Heart left ventricle (tissue), 16 donors: ENCODE measurements at regions not wholly inside any gene's neighbourhood (a gene's known extent, or its start where the extent isn't known, plus 50 kb on each side); places are given as distances from the start of the nearest gene placed in this dataset.

Experiments
- ATAC-seq, 4 donors: fragments of 200-7000 bp; cut with Tn5 transposase; one replicate each; pipeline ENCODE4 v1.9.1; 2020 to 2022; ENCODE audit warnings: moderate library complexity in 4 of 4, mild to moderate bottlenecking in 3 of 4, moderate number of reproducible peaks in 1 of 4
- DNase-seq, 5 donors: peaks; one replicate each; pipeline ENCODE4 v3.0.0-alpha.2; 2020
- H3K27ac ChIP-seq, 12 donors: fragments of 200-600 bp; sonication (generic) in 4 of 12; one replicate each; pipeline versions ENCODE4 v1.5.0 to v1.8.0; 2016 to 2022; ENCODE audit warnings: mild to moderate bottlenecking in 2 of 12
- H3K27me3 ChIP-seq, 9 donors: fragments of 200-600 bp; sonication (generic) in 2 of 9; one replicate each; pipeline versions ENCODE4 v1.5.1 to v1.8.0; 2016 to 2022; ENCODE audit warnings: mild to moderate bottlenecking in 3 of 9
- H3K36me3 ChIP-seq, 9 donors: fragments of 200-600 bp; sonication (generic) in 2 of 9; one replicate each; pipeline versions ENCODE4 v1.5.0 to v1.8.0; 2018 to 2022; ENCODE audit warnings: mild to moderate bottlenecking in 2 of 9
- H3K4me1 ChIP-seq, 12 donors: fragments of 200-600 bp; sonication (generic) in 4 of 12; one replicate each; pipeline versions ENCODE4 v1.5.0 to v1.8.0; 2016 to 2022; ENCODE audit warnings: mild to moderate bottlenecking in 3 of 12
- H3K4me3 ChIP-seq, 12 donors: fragments of 200-600 bp; sonication (generic) in 4 of 12; one replicate each; pipeline versions ENCODE4 v1.5.0 to v1.8.0; 2017 to 2022; ENCODE audit warnings: mild to moderate bottlenecking in 9 of 12, moderate library complexity in 4 of 12
- H3K9me3 ChIP-seq, 12 donors: fragments of 200-600 bp; sonication (generic) in 4 of 12; one replicate each; pipeline versions ENCODE4 v1.5.0 to v1.8.0; 2016 to 2022; ENCODE audit warnings: mild to moderate bottlenecking in 1 of 12
- POLR2A ChIP-seq, 2 donors: fragments of 450-650 bp; IDR thresholded peaks; one replicate each; pipeline ENCODE4 v1.6.1; 2017; ENCODE audit warnings: antibody characterized with exemption in 2 of 2, mild to moderate bottlenecking in 2 of 2, moderate library complexity in 2 of 2
- WGBS, 4 donors: extraction: QIAGEN DNeasy Blood & Tissue Kit in 2 of 4; methylation state at CpG; one replicate each; pipeline versions ENCODE4 v1.1.5 to v1.1.7; 2013 to 2018; 5-methylcytosine and 5-hydroxymethylcytosine counted together
- intact Hi-C, 10 donors: fragments of 100-400 bp; cut with DNase I; formaldehyde crosslinking; loops; one replicate each; pipeline versions ENCODE4 v1.11.1 to v1.14.2; 2022
- TF ChIP-seq, protein P1 (sequence below), 12 donors: fragments of 200-600 bp; sonication (generic) in 4 of 12; IDR thresholded peaks; one replicate each; pipeline versions ENCODE4 v1.5.0 to v1.8.0; 2018 to 2022; ENCODE audit warnings: antibody characterized with exemption in 12 of 12, mild to moderate bottlenecking in 5 of 12
- donor health status: ischemic (EF 13 %, LVEDD 7.1; RV severe dilation, severe dysfunction).
- donor health status: healthy with polysubstance abuse.
- donor health status: DM: no; HTN: yes; CAD: no.
- donor health status: DM: no; HTN: no; CAD: no.
- donor health status: ischemic (EF 25% LVEDD 6.9; RV normal size, moderate dysfunction).
- donor health status: ischemic (EF 25% LVEDD 5.7; RV mildly dilated, moderate dysfunction).
- donor health status: healthy.
- donor health status: DM: yes; HTN: yes; CAD: no.
- donor health status: ischemic (EF 35%, LVEDD 5.7; RV mildly dilated, moderate dysfunction).
- donor health status: nonischemic (EF 11% LVEDD 7.7; RV severe dilation, severe dysfunction).
- donor health status: DM: yes; HTN: yes; CAD: no.
- donor health status: PGD.
- donor health status: ischemic (EF 29% LVEDD 5.4; RV normal size, mild dysfunction).
- donor health status: nonischemic (EF 23%, LVEDD 6.1; RV moderate dilation, normal function).

DNA sequence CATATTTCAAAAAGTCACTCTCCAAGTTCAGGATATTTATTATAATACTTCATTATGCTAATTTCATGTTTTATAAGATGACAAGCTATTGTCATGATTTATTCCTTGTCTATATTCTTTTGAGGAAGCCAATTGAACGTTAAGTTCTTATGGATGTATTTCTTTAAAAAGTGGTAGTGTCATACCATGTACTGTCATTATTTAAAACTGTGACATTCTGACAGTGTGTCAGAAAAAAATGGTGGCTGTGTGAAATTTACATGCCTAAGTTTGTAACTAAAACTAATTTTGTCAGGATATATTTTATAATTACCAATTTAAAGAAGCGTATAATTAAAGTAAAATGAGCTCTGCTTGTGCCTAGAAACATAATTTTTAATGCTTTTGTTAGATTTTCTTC is 158.9 kb upstream of the HDAC9 start:
- ATAC-seq (no peak), DNase-seq (no peak)
- Histone ChIP-seq H3K9me3 (peaks cover 0 to 15% (median 7%) of the 10 kb centered on the region in 12 donors), H3K36me3 (no peaks in the 10 kb centered on the region), H3K4me3 (no peak overlapping the region), H3K27ac (peak overlapping the region in 1 of 12 donors; percentile 59), H3K4me1 (peaks cover 0 to 30% (median under 1%) of the 10 kb centered on the region in 12 donors), H3K27me3 (no peaks in the 10 kb centered on the region)
- TF ChIP-seq, protein P1, sequence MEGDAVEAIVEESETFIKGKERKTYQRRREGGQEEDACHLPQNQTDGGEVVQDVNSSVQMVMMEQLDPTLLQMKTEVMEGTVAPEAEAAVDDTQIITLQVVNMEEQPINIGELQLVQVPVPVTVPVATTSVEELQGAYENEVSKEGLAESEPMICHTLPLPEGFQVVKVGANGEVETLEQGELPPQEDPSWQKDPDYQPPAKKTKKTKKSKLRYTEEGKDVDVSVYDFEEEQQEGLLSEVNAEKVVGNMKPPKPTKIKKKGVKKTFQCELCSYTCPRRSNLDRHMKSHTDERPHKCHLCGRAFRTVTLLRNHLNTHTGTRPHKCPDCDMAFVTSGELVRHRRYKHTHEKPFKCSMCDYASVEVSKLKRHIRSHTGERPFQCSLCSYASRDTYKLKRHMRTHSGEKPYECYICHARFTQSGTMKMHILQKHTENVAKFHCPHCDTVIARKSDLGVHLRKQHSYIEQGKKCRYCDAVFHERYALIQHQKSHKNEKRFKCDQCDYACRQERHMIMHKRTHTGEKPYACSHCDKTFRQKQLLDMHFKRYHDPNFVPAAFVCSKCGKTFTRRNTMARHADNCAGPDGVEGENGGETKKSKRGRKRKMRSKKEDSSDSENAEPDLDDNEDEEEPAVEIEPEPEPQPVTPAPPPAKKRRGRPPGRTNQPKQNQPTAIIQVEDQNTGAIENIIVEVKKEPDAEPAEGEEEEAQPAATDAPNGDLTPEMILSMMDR (IDR thresholded peaks at IDR 0.05), result no peak
- TF ChIP-seq POLR2A (IDR thresholded peaks at IDR 0.05), result no peak
- intact Hi-C loops, result loop anchor here in 3 of 10 donors (10.0 kb wide), 3 partner anchors 112 to 352 kb away; no protein-coding TSS in a partner anchor
- 74 to 79% (median 77%) methylated on average over 2 of the region's 2 CpGs for WGBS, 4 donors

DNA sequence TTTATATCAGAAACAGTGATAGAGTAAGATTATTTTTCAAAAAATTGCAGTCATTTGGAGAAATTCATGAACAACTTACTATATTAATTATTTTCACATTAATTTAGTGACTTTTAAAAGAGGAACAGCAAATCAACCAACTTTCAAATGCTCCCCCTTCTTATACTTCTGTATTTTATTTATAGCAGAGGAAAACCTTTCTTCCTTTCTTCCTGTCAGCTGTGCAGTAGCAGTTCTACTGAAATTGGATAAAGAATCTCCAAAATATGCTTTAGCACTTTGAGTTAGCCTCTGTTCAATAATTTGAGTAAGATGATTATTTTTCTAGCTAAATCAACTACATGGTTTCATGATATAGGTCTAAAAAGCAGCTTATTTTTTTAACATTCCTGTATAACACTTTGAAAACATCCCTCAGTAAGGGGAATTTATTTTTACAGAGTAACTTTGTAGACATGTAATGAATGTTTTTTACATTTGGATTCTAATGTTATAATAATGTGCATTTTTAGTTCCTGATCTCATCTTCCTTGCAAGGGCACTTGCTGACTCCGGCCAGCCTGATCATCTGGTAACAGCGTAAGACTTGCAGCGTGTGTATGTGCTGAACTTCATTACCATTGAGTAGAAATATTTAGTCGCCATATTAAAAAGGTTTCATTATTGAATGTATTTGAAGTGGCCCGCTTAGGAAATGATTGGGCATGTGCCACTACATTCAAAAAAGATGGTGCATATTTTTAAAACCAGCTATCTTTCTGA is 158.3 kb upstream of the HDAC9 start:
- Histone ChIP-seq H3K27me3 (no peaks in the 10 kb centered on the region), H3K27ac (peak overlapping the region in 3 of 12 donors; percentile 2 to 59 (median 19)), H3K9me3 (peaks cover 0 to 16% (median 7%) of the 10 kb centered on the region in 12 donors), H3K36me3 (no peaks in the 10 kb centered on the region), H3K4me1 (peaks cover 0 to 30% (median 0%) of the 10 kb centered on the region in 12 donors), H3K4me3 (peak overlapping the region in 2 of 12 donors; percentile 4 to 6)
- ATAC-seq, result peak in 3 of 4 donors; percentile 52 to 73 (median 59)
- WGBS, 4 donors, result 43 to 53% (median 44%) methylated on average over 5 of the region's 5 CpGs
- peak in 2 of 5 donors; percentile 29 to 40 for DNase-seq
- TF ChIP-seq, protein P1 (IDR thresholded peaks at IDR 0.05), result no peak
- no peak for TF ChIP-seq POLR2A (IDR thresholded peaks at IDR 0.05)
- intact Hi-C loops, result loop anchor here in 3 of 10 donors (10.0 kb wide), 3 partner anchors 112 to 352 kb away; no protein-coding TSS in a partner anchor

DNA sequence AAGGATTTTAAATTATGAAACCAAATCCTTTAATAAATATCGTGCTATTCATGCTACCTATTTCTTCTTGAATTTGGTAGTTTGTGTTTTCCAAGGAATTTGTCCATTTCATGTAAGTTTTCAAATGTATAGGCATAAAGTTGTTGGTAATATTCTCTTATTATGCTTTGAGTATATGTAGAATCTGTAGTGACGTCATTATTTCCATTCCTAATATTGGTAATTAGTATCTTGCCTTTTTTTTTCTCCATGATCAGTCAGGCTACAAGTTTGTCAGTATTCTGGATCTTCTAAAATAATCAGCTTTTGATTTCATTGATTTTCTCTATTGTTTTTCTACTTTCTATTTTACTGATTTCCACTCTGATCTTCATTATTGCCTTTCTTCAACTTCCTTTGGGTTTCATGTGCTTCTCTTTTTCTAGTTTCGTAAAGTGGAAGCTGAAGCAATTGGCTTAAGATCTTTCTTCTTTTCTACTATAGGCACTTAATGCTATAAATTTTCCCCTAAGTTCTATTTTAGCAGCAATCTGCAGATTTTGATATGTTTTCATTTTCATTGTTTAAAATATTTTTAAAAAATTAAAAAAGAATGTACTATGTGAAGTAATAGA is 156.5 kb upstream of the HDAC9 start:
- no peak for TF ChIP-seq POLR2A (IDR thresholded peaks at IDR 0.05)
- TF ChIP-seq, protein P1 (IDR thresholded peaks at IDR 0.05), result no peak
- Histone ChIP-seq H3K27me3 (no peaks in the 10 kb centered on the region), H3K36me3 (no peaks in the 10 kb centered on the region), H3K4me1 (peaks cover 0 to 30% (median 0%) of the 10 kb centered on the region in 12 donors), H3K4me3 (no peak overlapping the region), H3K9me3 (peaks cover 0 to 16% (median 7%) of the 10 kb centered on the region in 12 donors), H3K27ac (no peak overlapping the region)
- DNase-seq (no peak), ATAC-seq (no peak)
- intact Hi-C loops, result loop anchor here in 3 of 10 donors (10.0 kb wide), 3 partner anchors 114 to 354 kb away; no protein-coding TSS in a partner anchor
- WGBS, 4 donors, result 93 to 94% (median 94%) methylated on average over 3 of the region's 3 CpGs

DNA sequence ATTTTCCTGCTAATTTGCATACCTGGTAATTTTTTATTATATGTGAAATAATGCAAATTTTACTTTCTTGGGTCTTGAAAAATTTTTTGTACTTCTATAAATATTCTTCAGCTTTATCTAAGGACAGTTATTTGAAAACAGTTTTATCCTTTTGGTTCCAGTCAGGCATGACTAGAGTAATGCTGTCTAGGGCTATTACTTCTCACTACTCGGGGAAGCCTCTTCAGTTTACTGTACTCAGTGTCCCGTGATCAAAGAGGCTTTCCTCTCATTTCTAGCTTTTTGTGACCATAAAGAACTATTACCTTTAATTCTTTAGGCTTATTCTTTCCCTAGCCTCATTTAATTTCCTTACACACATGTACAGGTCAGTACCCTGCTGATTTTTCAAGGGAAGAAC is 153.8 kb upstream of the HDAC9 start:
- Histone ChIP-seq H3K9me3 (peaks cover 0 to 16% (median 7%) of the 10 kb centered on the region in 12 donors), H3K4me3 (no peak overlapping the region), H3K27ac (no peak overlapping the region), H3K4me1 (peaks cover 0 to 21% (median under 1%) of the 10 kb centered on the region in 12 donors), H3K27me3 (no peaks in the 10 kb centered on the region), H3K36me3 (no peaks in the 10 kb centered on the region)
- no peak for TF ChIP-seq POLR2A (IDR thresholded peaks at IDR 0.05)
- TF ChIP-seq, protein P1 (IDR thresholded peaks at IDR 0.05), result no peak
- 86 to 92% (median 90%) methylated on average over 2 of the region's 2 CpGs for WGBS, 4 donors
- intact Hi-C loops, result loop anchor here in 9 of 10 donors (5.0 to 10.0 kb wide), 12 partner anchors 129 to 913 kb away; no protein-coding TSS in a partner anchor
- DNase-seq, result no peak
- no peak for ATAC-seq
